VCaP (cell line): ENCODE measurements at regions not wholly inside any gene's neighbourhood (a gene's known extent, or its start where the extent isn't known, plus 50 kb on each side); places are given as distances from the start of the nearest gene placed in this dataset.

Experiments
- H3K27ac ChIP-seq: fragments of 450-650 bp; 2 replicates; pipeline ENCODE4 v1.5.1; 2017
- TF ChIP-seq, protein P1 (sequence below): fragments of 450-650 bp; conservative IDR thresholded peaks from 2 replicates; pipeline ENCODE4 v1.5.1; 2017; ENCODE audit warnings: mild to moderate bottlenecking, moderate library complexity

DNA sequence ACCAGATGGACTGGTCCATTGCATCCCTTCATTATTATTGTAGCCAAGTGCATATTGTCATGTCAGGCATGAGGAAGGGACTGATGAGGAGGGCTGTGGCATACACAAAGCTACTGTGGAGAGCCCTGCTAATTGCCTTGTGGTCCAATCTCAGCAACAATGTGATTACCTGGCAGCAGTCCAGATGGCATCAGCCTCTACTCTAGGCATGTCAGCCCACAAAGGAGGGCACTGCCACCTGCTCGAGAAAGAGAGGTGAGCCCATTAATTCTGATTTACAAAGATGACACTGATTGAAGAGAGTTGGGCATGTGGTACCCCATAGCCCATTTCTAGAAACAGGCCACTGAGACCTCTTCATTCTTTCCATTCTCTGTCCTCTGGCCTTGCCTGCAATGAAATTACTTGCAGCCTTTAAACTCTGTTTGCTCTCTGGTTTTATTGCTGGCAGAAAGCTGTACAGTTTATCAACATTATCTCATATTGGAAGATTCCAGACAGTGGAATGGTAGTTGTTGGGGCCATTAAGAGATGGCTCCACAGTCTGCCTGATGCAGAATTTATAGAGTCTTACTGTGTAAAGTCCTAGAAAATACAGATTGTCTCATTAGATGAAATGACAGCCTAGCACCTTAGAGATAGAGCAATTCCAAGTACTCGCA, 307.7 kb downstream of the ARPP21 start:
- H3K27ac ChIP-seq = peak overlapping the region; percentile 82
- TF ChIP-seq, protein P1, sequence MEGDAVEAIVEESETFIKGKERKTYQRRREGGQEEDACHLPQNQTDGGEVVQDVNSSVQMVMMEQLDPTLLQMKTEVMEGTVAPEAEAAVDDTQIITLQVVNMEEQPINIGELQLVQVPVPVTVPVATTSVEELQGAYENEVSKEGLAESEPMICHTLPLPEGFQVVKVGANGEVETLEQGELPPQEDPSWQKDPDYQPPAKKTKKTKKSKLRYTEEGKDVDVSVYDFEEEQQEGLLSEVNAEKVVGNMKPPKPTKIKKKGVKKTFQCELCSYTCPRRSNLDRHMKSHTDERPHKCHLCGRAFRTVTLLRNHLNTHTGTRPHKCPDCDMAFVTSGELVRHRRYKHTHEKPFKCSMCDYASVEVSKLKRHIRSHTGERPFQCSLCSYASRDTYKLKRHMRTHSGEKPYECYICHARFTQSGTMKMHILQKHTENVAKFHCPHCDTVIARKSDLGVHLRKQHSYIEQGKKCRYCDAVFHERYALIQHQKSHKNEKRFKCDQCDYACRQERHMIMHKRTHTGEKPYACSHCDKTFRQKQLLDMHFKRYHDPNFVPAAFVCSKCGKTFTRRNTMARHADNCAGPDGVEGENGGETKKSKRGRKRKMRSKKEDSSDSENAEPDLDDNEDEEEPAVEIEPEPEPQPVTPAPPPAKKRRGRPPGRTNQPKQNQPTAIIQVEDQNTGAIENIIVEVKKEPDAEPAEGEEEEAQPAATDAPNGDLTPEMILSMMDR = no peak

DNA sequence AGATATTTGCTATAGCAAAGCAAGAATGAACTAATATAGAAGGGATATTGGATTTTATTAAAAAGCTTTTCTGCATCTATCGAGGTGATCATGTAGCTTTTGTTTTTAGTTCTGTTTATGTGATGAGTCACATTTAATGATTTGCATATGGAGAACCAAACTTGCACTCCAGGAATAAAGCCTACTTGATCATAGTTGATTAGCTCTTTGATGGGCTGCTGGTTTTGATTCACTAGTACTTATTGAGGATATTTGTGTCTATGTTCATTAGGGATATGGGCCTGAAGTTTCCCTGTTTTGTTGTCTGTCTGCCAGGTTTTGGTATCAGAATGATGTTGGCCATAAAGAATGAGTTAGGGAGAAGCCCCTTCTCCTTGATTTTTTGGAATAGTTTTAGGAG, 310.7 kb downstream of the ARPP21 start:
- TF ChIP-seq, protein P1 = no peak
- no peak overlapping the region for H3K27ac ChIP-seq

DNA sequence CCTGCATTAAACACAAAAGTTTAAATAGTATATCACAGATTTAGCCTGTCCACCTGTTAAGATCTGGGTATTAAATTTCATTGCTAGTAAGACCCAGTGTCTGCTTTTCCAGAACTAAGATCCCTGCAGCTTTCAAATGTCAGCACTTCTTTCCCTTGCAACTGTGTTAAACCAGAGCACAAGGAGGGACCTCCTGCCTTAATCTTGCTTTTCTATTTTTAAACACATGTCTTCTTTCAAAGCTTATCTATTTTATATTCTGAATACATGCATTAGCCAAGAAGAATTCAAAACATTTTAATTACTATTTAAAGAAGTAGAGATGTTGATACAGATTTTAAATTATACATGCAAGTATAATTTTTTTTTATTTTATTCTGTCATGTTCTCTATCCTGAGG, 315.1 kb downstream of the ARPP21 start:
- no peak overlapping the region for H3K27ac ChIP-seq
- TF ChIP-seq, protein P1 = no peak

DNA sequence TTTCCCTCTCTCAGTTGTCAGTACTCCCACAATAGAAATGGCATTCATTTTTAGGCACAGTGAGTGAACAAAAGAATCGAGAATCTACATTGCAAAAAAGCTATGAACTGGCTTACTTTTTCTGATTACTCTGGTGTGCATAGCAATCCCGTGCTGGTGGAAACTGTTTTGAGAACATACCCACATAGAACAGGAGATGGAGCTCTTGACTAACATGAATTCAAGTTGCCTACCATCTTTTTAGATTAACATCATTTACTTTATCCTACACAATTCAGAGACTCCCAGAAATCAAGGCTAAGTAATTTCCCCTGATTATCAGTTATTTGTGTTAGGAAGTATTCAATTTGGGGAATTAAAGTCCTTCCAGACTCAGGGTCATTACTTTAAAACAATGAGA, 326.6 kb downstream of the ARPP21 start:
- TF ChIP-seq, protein P1 = peak; percentile 82
- H3K27ac ChIP-seq = no peak overlapping the region

DNA sequence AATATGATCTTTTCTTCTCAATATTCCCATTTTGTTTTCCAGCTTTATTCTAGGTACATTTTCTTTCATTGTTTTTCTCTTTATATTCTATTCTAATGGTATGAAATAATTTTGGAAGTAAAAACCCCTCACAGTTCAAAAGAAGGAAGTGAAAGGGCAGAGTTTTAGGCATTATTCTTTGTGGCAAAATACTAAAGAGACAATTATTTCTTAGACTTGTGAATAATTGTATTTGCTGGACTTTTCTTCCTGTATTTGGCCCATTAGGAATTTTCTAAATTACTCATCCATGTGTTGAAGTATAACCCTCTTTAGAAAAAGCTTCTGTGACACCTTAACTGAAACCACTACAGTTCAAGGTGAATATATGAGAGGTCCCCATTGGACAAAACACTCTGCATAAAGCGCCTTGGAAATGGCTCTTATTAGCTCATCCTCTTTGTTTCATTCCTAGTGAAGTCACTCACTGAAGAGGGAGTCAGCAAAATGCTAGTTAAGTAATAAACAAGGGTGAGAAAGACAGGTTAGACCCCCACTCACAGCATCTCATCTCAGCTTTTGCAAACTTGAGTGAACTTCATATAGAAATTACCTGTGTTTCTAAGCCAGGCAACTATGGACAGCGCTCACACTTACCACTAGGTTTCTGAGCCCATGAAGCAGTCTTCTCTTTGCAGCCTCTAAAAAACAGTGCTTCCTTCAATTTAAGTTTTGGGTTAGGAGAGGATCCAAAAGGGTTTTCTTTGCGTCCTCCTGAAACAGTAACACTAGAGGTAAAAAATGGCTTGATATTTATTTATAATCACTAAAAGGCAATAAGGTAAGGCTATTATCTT, 327.5 kb downstream of the ARPP21 start:
- TF ChIP-seq, protein P1 = no peak
- H3K27ac ChIP-seq = no peak overlapping the region

DNA sequence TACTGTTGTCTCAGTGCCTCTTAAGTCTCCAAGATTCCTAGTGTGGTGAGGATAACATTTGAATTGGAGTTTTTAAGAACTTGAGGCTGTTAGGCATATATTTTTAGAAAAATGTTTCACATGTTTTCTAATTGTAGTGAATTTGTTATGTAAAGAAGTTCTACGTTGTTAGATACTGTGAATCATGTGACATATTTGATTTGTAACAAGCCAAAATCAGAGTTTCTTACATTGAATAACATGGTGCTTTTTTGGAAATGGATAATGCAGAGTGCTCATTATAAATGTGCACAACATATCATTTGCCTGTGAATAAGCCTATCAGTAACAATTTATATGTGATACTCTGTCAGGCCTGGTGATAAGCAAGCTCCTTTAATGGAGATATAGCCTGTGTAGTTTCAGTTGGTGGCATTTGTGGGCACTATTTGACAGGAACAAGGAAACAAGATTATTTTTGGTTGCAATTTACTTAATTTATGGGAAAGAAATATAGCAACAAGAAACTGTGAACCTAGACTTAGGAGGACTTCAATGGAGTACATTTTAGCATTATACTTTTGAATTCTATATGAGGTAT, 328.8 kb downstream of the ARPP21 start:
- no peak overlapping the region for H3K27ac ChIP-seq
- TF ChIP-seq, protein P1 = no peak

DNA sequence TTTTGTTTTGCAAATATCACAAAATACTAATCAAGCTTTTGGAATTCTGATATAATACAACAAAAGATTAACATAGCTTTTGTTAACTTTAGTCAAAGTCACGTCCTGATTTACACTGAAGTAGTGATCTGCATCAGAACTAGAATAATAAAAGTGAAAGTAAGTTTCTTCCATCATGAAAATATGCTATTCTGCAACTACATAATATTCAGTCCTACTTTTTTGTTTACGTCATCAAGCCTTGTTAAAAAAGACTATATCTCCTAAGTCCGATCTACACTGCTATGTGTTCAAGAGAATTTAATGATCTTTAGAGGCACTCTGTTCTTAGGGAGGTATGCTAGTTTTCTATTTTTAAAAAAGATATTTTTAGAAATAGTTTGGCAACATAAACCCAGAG, 330.1 kb downstream of the ARPP21 start:
- H3K27ac ChIP-seq = no peak overlapping the region
- TF ChIP-seq, protein P1 = no peak
